MCF 10A (cell line): ENCODE measurements at regions not wholly inside any gene's neighbourhood (a gene's known extent, or its start where the extent isn't known, plus 50 kb on each side); places are given as distances from the start of the nearest gene placed in this dataset.
"Not testable (repeated sequence)": the region's sequence is repeated elsewhere in the genome, so short reads cannot be mapped to it uniquely, and the experiment has no call there.

Experiments
- BruUV-seq: library from RNA; stranded (reverse); fragments of 400-500 nt; replicated peaks from 2 replicates; lab custom pipeline; 2021; lab: Mats Ljungman, UMichigan
- CTCF ChIA-PET: fragments of 300-600 bp; sonication (Branson Sonifier 250); formaldehyde crosslinking; extraction: SDS; loops from one replicate; lab custom pipeline; 2021; ENCODE audit warnings: antibody characterized with exemption, inconsistent platforms; lab: Yijun Ruan, JAX
- POLR2A ChIA-PET: fragments of 300-600, 350-650 bp; sonication (Branson Sonifier 250); formaldehyde crosslinking; extraction: SDS; loops from one replicate; lab custom pipeline; 2020; ENCODE audit warnings: antibody characterized with exemption, inconsistent platforms; lab: Yijun Ruan, JAX
- DNase-seq: peaks from one replicate; pipeline ENCODE4 v3.0.0-alpha.2; 2018; ENCODE audit not compliant: unreplicated experiment
- H3K27ac Mint-ChIP-seq: one replicate; pipeline ENCODE4 v1.8.0; 2022; ENCODE audit warnings: mild to moderate bottlenecking, low read depth, mixed read lengths; ENCODE audit not compliant: unreplicated experiment
- H3K27me3 Mint-ChIP-seq: one replicate; pipeline ENCODE4 v1.8.0; 2022; ENCODE audit warnings: mixed read lengths; ENCODE audit not compliant: insufficient read depth, unreplicated experiment
- H3K36me3 Mint-ChIP-seq: one replicate; pipeline ENCODE4 v1.8.0; 2022; ENCODE audit warnings: mild to moderate bottlenecking, moderate library complexity, mixed read lengths; ENCODE audit not compliant: insufficient read depth, unreplicated experiment
- H3K4me1 Mint-ChIP-seq: one replicate; pipeline ENCODE4 v1.8.0; 2022; ENCODE audit warnings: mixed read lengths; ENCODE audit not compliant: insufficient read depth, unreplicated experiment
- H3K4me3 Mint-ChIP-seq: one replicate; pipeline ENCODE4 v1.8.0; 2022; ENCODE audit warnings: mild to moderate bottlenecking, moderate library complexity, mixed read lengths; ENCODE audit not compliant: unreplicated experiment
- H3K9me3 Mint-ChIP-seq: one replicate; pipeline ENCODE4 v1.8.0; 2022; ENCODE audit warnings: mixed read lengths; ENCODE audit not compliant: unreplicated experiment
- CTCF ChIP-seq: fragments of 200-600 bp; IDR thresholded peaks from one replicate; pipeline ENCODE4 v1.8.0; 2022; ENCODE audit warnings: antibody characterized with exemption, mild to moderate bottlenecking; ENCODE audit not compliant: unreplicated experiment
- intact Hi-C: fragments of 100-400 bp; cut with micrococcal nuclease; formaldehyde crosslinking; loops from 2 replicates; pipeline ENCODE4 v1.14.1; 2022

GRCh38 chr9:78089111-78089510, 57.5 kb upstream of the GNAQ start:
- Mint-ChIP-seq H3K4me1 (no peaks in the 10 kb centered on the region), H3K36me3 (no peaks in the 10 kb centered on the region), H3K27ac (no peak overlapping the region), H3K4me3 (no peak overlapping the region), H3K27me3 (no peaks in the 10 kb centered on the region), H3K9me3 (peaks cover 7% of the 10 kb centered on the region)
- POLR2A ChIA-PET: interaction anchor here (1.2 kb wide), 1 partner anchor 17 kb away, joined by 3 read pairs; no protein-coding TSS in a partner anchor
- intact Hi-C loops: no loop called here
- TF ChIP-seq CTCF: no peak
- DNase-seq: peak; percentile 2
- CTCF ChIA-PET: interaction anchor here (0.6 kb wide), 2 partner anchors 196 to 312 kb away, joined by 3 to 5 read pairs; no protein-coding TSS in a partner anchor
- BruUV-seq: no TSS peak

- H3K4me1 Mint-ChIP-seq, DNase-seq, H3K4me3 Mint-ChIP-seq, BruUV-seq, H3K27ac Mint-ChIP-seq, H3K36me3 Mint-ChIP-seq, intact Hi-C loops, H3K27me3 Mint-ChIP-seq, POLR2A ChIA-PET, H3K9me3 Mint-ChIP-seq: not testable (repeated sequence)
- CTCF ChIA-PET: interaction anchor here (0.7 kb wide), 2 partner anchors 10 to 43 kb away, joined by 3 to 4 read pairs; no protein-coding TSS in a partner anchor
Observed at GRCh38 chr9:78088190-78088589, 56.6 kb upstream of the GNAQ start.
